ENCODE measurements at regions not wholly inside any gene's neighbourhood (a gene's known extent, or its start where the extent isn't known, plus 50 kb on each side); places are given as distances from the start of the nearest gene placed in this dataset.

GRCh38 chr1:10857687-10858086, 61.2 kb upstream of the CASZ1 start:
- intact Hi-C loops (cut with DNase I), result no loop called here
- Histone ChIP-seq H3K36me3 (no peaks in the 10 kb centered on the region), H3K4me3 (no peak overlapping the region), H3K9me3 (no peaks in the 10 kb centered on the region), H3K27ac (no peak overlapping the region), H3K4me1 (peaks cover 0 to 7% (median 0%) of the 10 kb centered on the region in 3 donors), H3K27me3 (peaks cover 0 to 13% (median 0%) of the 10 kb centered on the region in 4 donors)
- WGBS, 2 donors, result 63 to 80% methylated on average over 5 to 9 of the region's 11 CpGs
- DNase-seq, result no peak
- TF ChIP-seq CTCF (IDR thresholded peaks at IDR 0.05), result no peak
- no peak for TF ChIP-seq POLR2A (IDR thresholded peaks at IDR 0.05)

GRCh38 chr1:10860218-10860617, 63.8 kb upstream of the CASZ1 start:
- H3K4me1 ChIP-seq, result peaks cover 0 to 7% (median 0%) of the 10 kb centered on the region in 3 donors
- WGBS, 2 donors, result 69 to 73% methylated on average over 13 of the region's 13 CpGs
- no peaks in the 10 kb centered on the region for H3K9me3 ChIP-seq
- no peak for DNase-seq
- intact Hi-C loops (cut with DNase I), result loop anchor here (10.0 kb wide), 1 partner anchor 175 kb away; no protein-coding TSS in a partner anchor
- H3K4me3 ChIP-seq, result no peak overlapping the region
- TF ChIP-seq CTCF (IDR thresholded peaks at IDR 0.05) (no peak), POLR2A (IDR thresholded peaks at IDR 0.05) (no peak)
- no peak overlapping the region for H3K27ac ChIP-seq
- peaks cover 0 to 31% (median 0%) of the 10 kb centered on the region in 4 donors for H3K27me3 ChIP-seq
- no peaks in the 10 kb centered on the region for H3K36me3 ChIP-seq

GRCh38 chr1:10860682-10861081, 64.2 kb upstream of the CASZ1 start:
- whole genome bisulfite sequencing, 2 donors, result 57 to 80% methylated on average over 10 of the region's 11 CpGs
- intact Hi-C loops (cut with DNase I), result loop anchor here (10.0 kb wide), 1 partner anchor 176 kb away; no protein-coding TSS in a partner anchor
- peaks cover 0 to 7% (median 0%) of the 10 kb centered on the region in 3 donors for H3K4me1 ChIP-seq
- TF ChIP-seq CTCF (IDR thresholded peaks at IDR 0.05), result no peak
- no peak for TF ChIP-seq POLR2A (IDR thresholded peaks at IDR 0.05)
- DNase-seq, result no peak
- H3K9me3 ChIP-seq, result no peaks in the 10 kb centered on the region
- no peak overlapping the region for H3K27ac ChIP-seq
- no peak overlapping the region for H3K4me3 ChIP-seq
- peaks cover 0 to 31% (median 0%) of the 10 kb centered on the region in 4 donors for H3K27me3 ChIP-seq
- no peaks in the 10 kb centered on the region for H3K36me3 ChIP-seq

- TF ChIP-seq CTCF (IDR thresholded peaks at IDR 0.05) (no peak), POLR2A (IDR thresholded peaks at IDR 0.05) (no peak)
- DNase-seq, result no peak
- 60 to 87% methylated on average over 3 of the region's 5 CpGs for WGBS, 2 donors
- Histone ChIP-seq H3K27ac (no peak overlapping the region), H3K36me3 (no peaks in the 10 kb centered on the region), H3K27me3 (peaks cover 0 to 41% (median 0%) of the 10 kb centered on the region in 4 donors), H3K4me3 (no peak overlapping the region), H3K4me1 (peaks cover 3 to 15% (median 3%) of the 10 kb centered on the region in 3 donors), H3K9me3 (no peaks in the 10 kb centered on the region)
- intact Hi-C loops (cut with DNase I), result loop anchor here (10.0 kb wide), 1 partner anchor 177 kb away; no protein-coding TSS in a partner anchor
Measured at GRCh38 chr1:10861822-10862221, 65.4 kb upstream of the CASZ1 start.

GRCh38 chr1:10862743-10863335, 66.4 kb upstream of the CASZ1 start:
- Histone ChIP-seq H3K9me3 (no peaks in the 10 kb centered on the region), H3K27ac (no peak overlapping the region), H3K4me1 (peaks cover 8 to 18% (median 9%) of the 10 kb centered on the region in 3 donors), H3K36me3 (no peaks in the 10 kb centered on the region), H3K27me3 (peaks cover 0 to 51% (median 0%) of the 10 kb centered on the region in 4 donors), H3K4me3 (no peak overlapping the region)
- no peak for DNase-seq
- intact Hi-C loops (cut with DNase I), result loop anchor here (10.0 kb wide), 1 partner anchor 178 kb away; no protein-coding TSS in a partner anchor
- 69 to 71% methylated on average over 3 to 14 of the region's 18 CpGs for WGBS, 2 donors
- TF ChIP-seq POLR2A (IDR thresholded peaks at IDR 0.05) (no peak), CTCF (IDR thresholded peaks at IDR 0.05) (no peak)

Data from esophagus squamous epithelium (tissue), 5 donors.